ENCODE measurements at regions not wholly inside any gene's neighbourhood (a gene's known extent, or its start where the extent isn't known, plus 50 kb on each side); places are given as distances from the start of the nearest gene placed in this dataset.
A peak's percentile ranks its signal among the peaks of the same experiment; 100 is the strongest.

DNA sequence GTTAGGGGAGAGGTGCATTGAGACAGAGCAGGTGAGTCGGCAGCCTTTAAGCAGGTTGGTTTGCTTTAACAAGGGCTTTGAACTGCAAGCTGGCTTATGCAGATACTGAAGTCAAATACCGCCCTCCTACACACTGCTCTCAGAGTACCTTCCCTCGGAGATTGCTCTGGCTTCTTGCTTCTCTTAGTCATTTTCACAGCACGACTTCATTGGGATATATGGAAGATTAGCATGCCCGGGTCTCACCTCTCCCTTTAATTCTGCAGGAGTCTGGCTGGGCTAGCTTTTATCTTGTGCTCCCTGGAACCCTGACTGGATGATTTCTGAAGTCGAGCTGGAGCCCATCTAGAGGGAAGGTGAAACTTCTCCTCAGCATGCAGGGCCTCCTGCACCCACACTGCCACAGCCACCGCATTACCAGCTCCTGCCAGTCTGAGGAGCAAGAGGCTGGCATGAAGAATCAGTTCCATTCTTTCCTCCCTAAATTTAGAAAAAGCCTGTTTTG lies 395.5 kb upstream of the HNRNPA3 start:
- Mint-ChIP-seq H3K9me3 (no peaks in the 10 kb centered on the region), H3K27ac (no peak overlapping the region), H3K27me3 (peaks cover 13% of the 10 kb centered on the region), H3K4me3 (no peak overlapping the region), H3K4me1 (ENCODE audit: unreplicated experiment) (peaks cover 34% of the 10 kb centered on the region), H3K36me3 (no peaks in the 10 kb centered on the region)
- no peak for DNase-seq (ENCODE audit: extremely low spot score, unreplicated experiment)
- TF ChIP-seq, protein P1, sequence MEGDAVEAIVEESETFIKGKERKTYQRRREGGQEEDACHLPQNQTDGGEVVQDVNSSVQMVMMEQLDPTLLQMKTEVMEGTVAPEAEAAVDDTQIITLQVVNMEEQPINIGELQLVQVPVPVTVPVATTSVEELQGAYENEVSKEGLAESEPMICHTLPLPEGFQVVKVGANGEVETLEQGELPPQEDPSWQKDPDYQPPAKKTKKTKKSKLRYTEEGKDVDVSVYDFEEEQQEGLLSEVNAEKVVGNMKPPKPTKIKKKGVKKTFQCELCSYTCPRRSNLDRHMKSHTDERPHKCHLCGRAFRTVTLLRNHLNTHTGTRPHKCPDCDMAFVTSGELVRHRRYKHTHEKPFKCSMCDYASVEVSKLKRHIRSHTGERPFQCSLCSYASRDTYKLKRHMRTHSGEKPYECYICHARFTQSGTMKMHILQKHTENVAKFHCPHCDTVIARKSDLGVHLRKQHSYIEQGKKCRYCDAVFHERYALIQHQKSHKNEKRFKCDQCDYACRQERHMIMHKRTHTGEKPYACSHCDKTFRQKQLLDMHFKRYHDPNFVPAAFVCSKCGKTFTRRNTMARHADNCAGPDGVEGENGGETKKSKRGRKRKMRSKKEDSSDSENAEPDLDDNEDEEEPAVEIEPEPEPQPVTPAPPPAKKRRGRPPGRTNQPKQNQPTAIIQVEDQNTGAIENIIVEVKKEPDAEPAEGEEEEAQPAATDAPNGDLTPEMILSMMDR (conservative IDR thresholded peaks at IDR 0.05), result peak; percentile 32

DNA sequence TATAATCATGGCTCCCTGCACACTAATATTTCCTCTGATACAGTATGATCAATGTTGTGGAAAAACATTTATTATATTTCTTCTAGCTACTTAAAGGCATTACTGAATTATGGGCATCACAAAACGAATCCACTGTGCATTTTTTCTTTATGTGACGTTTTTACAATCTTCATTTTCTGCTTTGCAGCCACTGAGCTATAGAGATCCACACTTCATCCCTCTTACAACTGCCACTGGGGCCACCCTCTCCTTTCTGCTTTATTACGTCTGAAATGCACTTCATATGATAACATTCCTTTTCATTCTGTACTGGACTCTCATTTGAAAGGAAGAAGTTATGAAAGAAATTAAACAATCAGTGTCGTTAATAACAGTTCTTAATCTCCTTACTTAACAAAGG lies 394.5 kb upstream of the HNRNPA3 start:
- H3K4me3 Mint-ChIP-seq, result no peak overlapping the region
- no peaks in the 10 kb centered on the region for H3K36me3 Mint-ChIP-seq
- H3K27ac Mint-ChIP-seq, result no peak overlapping the region
- peaks cover 34% of the 10 kb centered on the region for H3K4me1 Mint-ChIP-seq (ENCODE audit: unreplicated experiment)
- TF ChIP-seq, protein P1 (conservative IDR thresholded peaks at IDR 0.05), result no peak
- H3K9me3 Mint-ChIP-seq, result no peaks in the 10 kb centered on the region
- no peak for DNase-seq (ENCODE audit: extremely low spot score, unreplicated experiment)
- H3K27me3 Mint-ChIP-seq, result peaks cover 17% of the 10 kb centered on the region

DNA sequence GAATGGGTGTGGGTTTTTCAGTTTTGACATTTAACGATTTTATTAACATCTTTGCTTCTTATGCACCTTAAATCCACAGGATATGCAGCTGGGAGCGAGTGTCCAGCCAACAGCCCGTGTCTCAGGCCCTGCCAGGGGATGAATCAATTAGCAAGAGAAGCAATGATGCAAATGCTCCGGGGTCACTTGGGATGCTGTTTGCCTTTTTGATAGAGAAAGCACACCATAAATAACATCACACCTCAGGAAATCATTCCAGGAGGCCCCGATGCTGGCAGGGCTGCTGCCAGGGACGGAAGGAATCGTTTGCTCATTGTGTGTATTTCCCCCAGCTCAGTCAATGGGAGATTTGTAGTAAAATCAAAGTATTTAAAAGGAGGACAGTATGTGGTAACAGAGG lies 394.0 kb upstream of the HNRNPA3 start:
- H3K4me1 Mint-ChIP-seq (ENCODE audit: unreplicated experiment), result peaks cover 30% of the 10 kb centered on the region
- no peak overlapping the region for H3K27ac Mint-ChIP-seq
- TF ChIP-seq, protein P1 (conservative IDR thresholded peaks at IDR 0.05), result no peak
- peaks cover 21% of the 10 kb centered on the region for H3K27me3 Mint-ChIP-seq
- DNase-seq (ENCODE audit: extremely low spot score, unreplicated experiment), result no peak
- H3K9me3 Mint-ChIP-seq, result no peaks in the 10 kb centered on the region
- H3K4me3 Mint-ChIP-seq, result no peak overlapping the region
- H3K36me3 Mint-ChIP-seq, result no peaks in the 10 kb centered on the region

DNA sequence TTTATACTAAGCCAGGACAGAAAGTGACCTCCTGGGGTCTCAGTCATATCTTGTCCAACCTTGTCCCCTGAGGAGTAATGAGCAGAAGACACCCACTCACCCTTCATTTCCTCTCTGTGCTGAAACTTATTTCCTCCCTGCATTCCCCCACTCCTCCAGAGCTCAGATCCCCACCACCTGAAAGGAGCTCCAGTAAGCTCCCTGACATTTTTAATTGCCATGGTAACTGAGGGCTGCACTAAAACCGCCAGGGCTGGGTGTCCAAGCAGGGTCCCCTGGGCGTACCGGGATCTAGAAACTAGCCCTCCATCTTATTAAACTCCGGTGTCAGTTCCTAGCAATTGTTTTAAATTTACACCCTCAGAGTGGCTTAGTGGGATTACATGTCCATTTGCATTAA lies 393.3 kb upstream of the HNRNPA3 start:
- TF ChIP-seq, protein P1 (conservative IDR thresholded peaks at IDR 0.05), result no peak

DNA sequence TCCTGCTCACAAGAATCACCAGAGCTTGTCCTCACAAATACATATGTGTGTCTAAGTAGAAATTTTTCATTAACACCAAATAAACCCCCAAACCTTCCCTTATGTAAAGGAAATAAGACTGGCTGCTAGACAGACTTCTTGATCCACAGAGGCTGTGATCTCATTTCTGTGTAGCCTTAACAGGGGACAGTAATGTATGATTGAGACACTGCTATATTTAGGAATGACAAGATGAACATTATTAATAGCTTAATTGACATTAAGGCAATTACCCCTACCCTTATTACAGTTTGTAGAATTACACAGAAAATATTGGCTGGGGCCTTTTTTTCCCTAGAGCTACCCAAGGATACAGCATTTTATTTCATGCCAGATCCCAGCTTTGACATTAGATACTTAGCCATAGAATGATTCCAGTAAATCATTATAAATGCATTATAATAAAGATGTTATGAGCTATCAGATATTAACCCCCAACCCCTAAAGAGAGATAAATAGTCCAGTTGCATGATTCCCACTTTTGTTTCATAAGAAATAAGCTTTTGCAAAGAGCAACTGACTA lies 392.1 kb upstream of the HNRNPA3 start:
- Mint-ChIP-seq H3K9me3 (no peaks in the 10 kb centered on the region), H3K36me3 (no peaks in the 10 kb centered on the region), H3K27me3 (peaks cover 25% of the 10 kb centered on the region), H3K4me3 (no peak overlapping the region), H3K27ac (no peak overlapping the region), H3K4me1 (ENCODE audit: unreplicated experiment) (peaks cover 18% of the 10 kb centered on the region)
- TF ChIP-seq, protein P1 (conservative IDR thresholded peaks at IDR 0.05), result no peak
- no peak for DNase-seq (ENCODE audit: extremely low spot score, unreplicated experiment)

More for the DNA sequence above, 393.3 kb upstream of the HNRNPA3 start:
- Mint-ChIP-seq H3K27ac (no peak overlapping the region), H3K27me3 (peaks cover 22% of the 10 kb centered on the region), H3K36me3 (no peaks in the 10 kb centered on the region), H3K9me3 (no peaks in the 10 kb centered on the region), H3K4me1 (ENCODE audit: unreplicated experiment) (peaks cover 23% of the 10 kb centered on the region), H3K4me3 (no peak overlapping the region)
- no peak for DNase-seq (ENCODE audit: extremely low spot score, unreplicated experiment)

All from type B pancreatic cell (in vitro differentiated cells).